IMR-90 (cell line): ENCODE measurements at regions not wholly inside any gene's neighbourhood (a gene's known extent, or its start where the extent isn't known, plus 50 kb on each side); places are given as distances from the start of the nearest gene placed in this dataset.
"Not testable (repeated sequence)": the region's sequence is repeated elsewhere in the genome, so short reads cannot be mapped to it uniquely, and the experiment has no call there.

Experiments used
- ATAC-seq: fragments of 200-7000 bp; cut with Tn5 transposase; 2 replicates; pipeline ENCODE4 v1.9.1; 2020; ENCODE audit warnings: low read depth, mild to moderate bottlenecking, moderate library complexity
- BruUV-seq: library from RNA; stranded (reverse); fragments of 400-500 nt; replicated peaks from 2 replicates; lab custom pipeline; 2021; lab: Mats Ljungman, UMichigan
- CTCF ChIA-PET: fragments of 300-600 bp; formaldehyde crosslinking; extraction: SDS; loops from one replicate; lab custom pipeline; 2021; ENCODE audit warnings: antibody characterized with exemption; lab: Yijun Ruan, JAX
- POLR2A ChIA-PET: fragments of 300-600 bp; sonication (Branson Sonifier 250); formaldehyde crosslinking; loops from one replicate; lab custom pipeline; 2022; ENCODE audit warnings: antibody characterized with exemption; ENCODE audit not compliant: unreplicated experiment; lab: Charles Lee
- DNase-seq: peaks from one replicate; pipeline ENCODE4 v3.0.0; 2013
- H2AFZ ChIP-seq: replicated peaks from 2 replicates; pipeline ENCODE3; 2013; ENCODE audit warnings: low read length, mild to moderate bottlenecking; ENCODE audit not compliant: poor library complexity
- H2AK5ac ChIP-seq: 2 replicates; pipeline ENCODE4 v1.6.1; 2013; ENCODE audit warnings: low read depth, low read length, inconsistent platforms
- H2AK9ac ChIP-seq: replicated peaks from 2 replicates; pipeline ENCODE3; 2013; ENCODE audit warnings: mild to moderate bottlenecking, low read depth, low read length, moderate library complexity; ENCODE audit not compliant: poor library complexity
- H2BK120ac ChIP-seq: 2 replicates; pipeline ENCODE4 v1.6.1; 2013; ENCODE audit warnings: low read depth, low read length, inconsistent platforms
- H2BK15ac ChIP-seq: 3 replicates; pipeline ENCODE4 v1.6.1; 2013; ENCODE audit warnings: low read depth, low read length, inconsistent platforms
- H2BK20ac ChIP-seq: 2 replicates; pipeline ENCODE4 v1.6.1; 2013; ENCODE audit warnings: low read depth, mild to moderate bottlenecking, inconsistent platforms, low read length, moderate library complexity
- H2BK5ac ChIP-seq: 2 replicates; pipeline ENCODE4 v1.6.1; 2013; ENCODE audit warnings: mild to moderate bottlenecking, low read depth, low read length, inconsistent platforms; ENCODE audit not compliant: poor library complexity, severe bottlenecking
- H3K14ac ChIP-seq: replicated peaks from 2 replicates; pipeline ENCODE4 v1.6.1; 2013; ENCODE audit warnings: low read depth, low read length, inconsistent platforms
- H3K18ac ChIP-seq: 2 replicates; pipeline ENCODE4 v1.6.1; 2013; ENCODE audit warnings: low read depth, low read length, control low read depth
- H3K23ac ChIP-seq: 2 replicates; pipeline ENCODE4 v1.6.1; 2013; ENCODE audit warnings: low read depth, low read length, inconsistent platforms
- H3K27ac ChIP-seq: 2 replicates; pipeline ENCODE4 v1.5.1; 2013; ENCODE audit warnings: mild to moderate bottlenecking, control low read depth, low read length; ENCODE audit not compliant: insufficient read depth
- H3K27me3 ChIP-seq: 2 replicates; pipeline ENCODE4 v1.6.1; 2013; ENCODE audit warnings: low read length; ENCODE audit not compliant: control insufficient read depth, insufficient read depth
- H3K36me3 ChIP-seq: 2 replicates; pipeline ENCODE4 v1.6.1; 2013; ENCODE audit warnings: low read length, mixed read lengths; ENCODE audit not compliant: control insufficient read depth, insufficient read depth
- H3K4ac ChIP-seq: 2 replicates; pipeline ENCODE4 v1.6.1; 2013; ENCODE audit warnings: low read depth, low read length, inconsistent platforms
- H3K4me1 ChIP-seq: 2 replicates; pipeline ENCODE4 v1.6.1; 2013; ENCODE audit warnings: low read length, mixed read lengths; ENCODE audit not compliant: control insufficient read depth, insufficient read depth
- H3K4me2 ChIP-seq: 2 replicates; pipeline ENCODE4 v1.6.1; 2013; ENCODE audit warnings: low read depth, mild to moderate bottlenecking, control low read depth, low read length, moderate library complexity
- H3K4me3 ChIP-seq: 2 replicates; pipeline ENCODE4 v1.5.1; 2013; ENCODE audit warnings: low read depth, mild to moderate bottlenecking, control low read depth, low read length, moderate library complexity; ENCODE audit not compliant: insufficient read depth
- H3K56ac ChIP-seq: 2 replicates; pipeline ENCODE4 v1.6.1; 2013; ENCODE audit warnings: low read length, inconsistent platforms; ENCODE audit not compliant: insufficient read depth; ENCODE audit errors: extremely low read depth
- H3K79me1 ChIP-seq, 2 experiments: 2 replicates each; pipeline ENCODE4 v1.6.1; 2013; ENCODE audit warnings: low read length in 2 of 2, inconsistent platforms in 1 of 2, low read depth in 1 of 2
- H3K9ac ChIP-seq: 2 replicates; pipeline ENCODE4 v1.6.1; 2013; ENCODE audit warnings: low read depth, low read length, control low read depth
- H3K9me1 ChIP-seq: 2 replicates; pipeline ENCODE4 v1.6.1; 2013; ENCODE audit warnings: low read length, inconsistent platforms; ENCODE audit not compliant: insufficient read depth
- H3K9me3 ChIP-seq: 2 replicates; pipeline ENCODE4 v1.6.1; 2013; ENCODE audit warnings: low read length; ENCODE audit not compliant: control insufficient read depth, insufficient read depth
- H4K20me1 ChIP-seq: 2 replicates; pipeline ENCODE4 v1.6.1; 2013; ENCODE audit warnings: low read length, inconsistent platforms; ENCODE audit not compliant: insufficient read depth
- H4K5ac ChIP-seq: 2 replicates; pipeline ENCODE4 v1.6.1; 2013; ENCODE audit warnings: mild to moderate bottlenecking, low read depth, low read length, control low read depth
- H4K8ac ChIP-seq, 2 experiments: 2 replicates each; pipeline ENCODE4 v1.6.1; 2013; ENCODE audit warnings: low read depth in 2 of 2, low read length in 2 of 2, control low read depth in 1 of 2, inconsistent platforms in 1 of 2
- H4K91ac ChIP-seq: 2 replicates; pipeline ENCODE4 v1.6.1; 2013; ENCODE audit warnings: low read depth, low read length, inconsistent platforms; ENCODE audit not compliant: insufficient read depth
- MAFK ChIP-seq: IDR thresholded peaks from 2 replicates; pipeline ENCODE4 v1.6.1; 2012; ENCODE audit warnings: low read depth, low read length, improper control_type of control experiment
- POLR2A ChIP-seq: IDR thresholded peaks from 2 replicates; pipeline ENCODE4 v1.6.1; 2012; ENCODE audit warnings: mild to moderate bottlenecking, low read depth, low read length
- RCOR1 ChIP-seq: IDR thresholded peaks from 2 replicates; pipeline ENCODE4 v1.6.1; 2012; ENCODE audit warnings: mild to moderate bottlenecking, low read length, improper control_type of control experiment; ENCODE audit not compliant: insufficient replicate concordance
- WGBS, 2 experiments: methylation state at CpG; one replicate each; pipeline versions ENCODE4 v1.1.5 to v1.1.7; 2013; ENCODE audit warnings: missing lambda C conversion rate in 2 of 2; ENCODE audit not compliant: insufficient read length in 1 of 2; ENCODE audit errors: extremely low coverage in 2 of 2; 5-methylcytosine and 5-hydroxymethylcytosine counted together
- dilution Hi-C: fragments of 300-500 bp; cut with HindIII; formaldehyde crosslinking; loops from one replicate; pipeline ENCODE4 v1.14.3; 2018; ENCODE audit warnings: low sequenced_read_pairs; ENCODE audit not compliant: unreplicated experiment
- in situ Hi-C: fragments of 300-500 bp; cut with MboI; formaldehyde crosslinking; loops from 3 replicates; pipeline ENCODE4 v1.14.3; 2019; ENCODE audit warnings: low sequenced_read_pairs, inconsistent platforms, mixed read lengths
- intact Hi-C: fragments of 100-400 bp; cut with micrococcal nuclease; formaldehyde crosslinking; loops from 2 replicates; pipeline ENCODE4 v1.10.0; 2022
- TF ChIP-seq, protein P1 (sequence below): conservative IDR thresholded peaks from 2 replicates; pipeline ENCODE4 v1.5.1; 2012; ENCODE audit warnings: mild to moderate bottlenecking, low read depth, low read length, improper control_type of control experiment

DNA sequence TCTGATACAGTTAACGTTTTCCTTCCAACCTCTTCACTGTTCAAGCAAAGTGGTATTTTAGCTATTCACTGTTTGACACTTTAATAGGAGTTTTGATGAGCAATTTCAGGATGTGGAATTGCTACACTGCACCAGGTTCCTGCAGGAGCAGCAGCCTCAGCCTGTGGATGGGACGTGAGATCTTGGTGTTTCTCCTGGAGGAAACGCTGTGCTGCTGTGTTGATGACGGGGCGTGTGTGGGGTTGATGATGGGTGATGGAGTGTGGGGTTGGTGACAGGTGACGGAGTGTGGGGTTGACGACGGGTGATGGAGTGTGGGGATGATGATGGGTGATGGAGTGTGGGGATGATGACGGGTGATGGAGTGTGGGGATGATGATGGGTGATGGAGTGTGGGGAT lies 98.9 kb downstream of the RTP5 start:
- Histone ChIP-seq H2BK5ac (no peak overlapping the region), H3K56ac (no peak overlapping the region), H4K5ac (no peak overlapping the region), H3K14ac (no peak overlapping the region), H4K20me1 (peaks cover 4% of the 10 kb centered on the region; the same call in 1 of the 2 replicates), H3K36me3 (no peaks in the 10 kb centered on the region), H3K4me2 (no peak overlapping the region), H3K23ac (no peak overlapping the region), H4K8ac (no peak overlapping the region), H2AFZ (no peak overlapping the region), H3K4me1 (peaks cover 7% of the 10 kb centered on the region), H2AK9ac (no peak overlapping the region), H4K91ac (no peak overlapping the region), H3K18ac (no peak overlapping the region), H3K4ac (no peak overlapping the region), H3K79me1 (no peaks in the 10 kb centered on the region), H3K27me3 (0 out of 2 replicates have a peak, but pooled peaks cover 2% of the 10 kb centered on the region), H2BK20ac (no peak overlapping the region), H3K9me3 (no peaks in the 10 kb centered on the region), H3K27ac (no peak overlapping the region), H2BK15ac (no peak overlapping the region), H2AK5ac (no peak overlapping the region), H2BK120ac (no peak overlapping the region), H3K9ac (no peak overlapping the region), H3K9me1 (no peaks in the 10 kb centered on the region), H3K4me3 (no peak overlapping the region)
- in situ Hi-C loops (no loop called here), intact Hi-C loops (no loop called here), dilution Hi-C loops (no loop called here)
- no TSS peak for BruUV-seq
- TF ChIP-seq POLR2A (no peak), MAFK (no peak), RCOR1 (no peak)
- TF ChIP-seq, protein P1, sequence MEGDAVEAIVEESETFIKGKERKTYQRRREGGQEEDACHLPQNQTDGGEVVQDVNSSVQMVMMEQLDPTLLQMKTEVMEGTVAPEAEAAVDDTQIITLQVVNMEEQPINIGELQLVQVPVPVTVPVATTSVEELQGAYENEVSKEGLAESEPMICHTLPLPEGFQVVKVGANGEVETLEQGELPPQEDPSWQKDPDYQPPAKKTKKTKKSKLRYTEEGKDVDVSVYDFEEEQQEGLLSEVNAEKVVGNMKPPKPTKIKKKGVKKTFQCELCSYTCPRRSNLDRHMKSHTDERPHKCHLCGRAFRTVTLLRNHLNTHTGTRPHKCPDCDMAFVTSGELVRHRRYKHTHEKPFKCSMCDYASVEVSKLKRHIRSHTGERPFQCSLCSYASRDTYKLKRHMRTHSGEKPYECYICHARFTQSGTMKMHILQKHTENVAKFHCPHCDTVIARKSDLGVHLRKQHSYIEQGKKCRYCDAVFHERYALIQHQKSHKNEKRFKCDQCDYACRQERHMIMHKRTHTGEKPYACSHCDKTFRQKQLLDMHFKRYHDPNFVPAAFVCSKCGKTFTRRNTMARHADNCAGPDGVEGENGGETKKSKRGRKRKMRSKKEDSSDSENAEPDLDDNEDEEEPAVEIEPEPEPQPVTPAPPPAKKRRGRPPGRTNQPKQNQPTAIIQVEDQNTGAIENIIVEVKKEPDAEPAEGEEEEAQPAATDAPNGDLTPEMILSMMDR = no peak
- POLR2A ChIA-PET = no interaction called here
- DNase-seq (no peak), ATAC-seq (no peak)
- WGBS, 2 experiments = 90 to 100% methylated on average over 4 to 6 of the region's 9 CpGs
- CTCF ChIA-PET = no interaction called here

DNA sequence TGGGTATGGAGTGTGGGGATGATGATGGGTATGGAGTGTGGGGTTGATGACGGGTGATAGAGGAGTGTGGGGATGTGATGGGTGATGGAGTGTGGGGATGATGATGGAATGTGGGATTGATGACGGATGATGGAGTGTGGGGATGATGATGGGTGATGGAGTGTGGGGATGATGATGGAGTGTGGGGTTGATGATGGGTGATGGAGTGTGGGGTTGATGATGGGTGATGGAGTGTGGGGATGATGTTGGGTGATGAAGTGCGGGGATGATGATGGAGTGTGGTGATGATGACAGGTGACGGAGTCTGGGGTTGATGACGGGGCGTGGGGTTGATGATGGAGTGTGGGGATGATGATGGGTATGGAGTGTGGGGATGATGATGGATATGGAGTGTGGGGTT lies 99.7 kb downstream of the RTP5 start:
- H3K27me3 ChIP-seq, H3K4me3 ChIP-seq, H2BK15ac ChIP-seq, H3K79me1 ChIP-seq, H3K36me3 ChIP-seq, CTCF ChIA-PET, H4K91ac ChIP-seq, H3K23ac ChIP-seq, H3K14ac ChIP-seq, H4K8ac ChIP-seq, H3K9me3 ChIP-seq, H3K27ac ChIP-seq, H2AK5ac ChIP-seq, H2BK120ac ChIP-seq, dilution Hi-C loops, H3K4ac ChIP-seq, in situ Hi-C loops, POLR2A ChIA-PET, DNase-seq, H2BK20ac ChIP-seq, H3K9ac ChIP-seq, H3K18ac ChIP-seq, intact Hi-C loops, ATAC-seq, H2BK5ac ChIP-seq, H3K56ac ChIP-seq, H3K9me1 ChIP-seq, H3K4me1 ChIP-seq, H2AK9ac ChIP-seq, H3K4me2 ChIP-seq, H4K5ac ChIP-seq, H2AFZ ChIP-seq, BruUV-seq, H4K20me1 ChIP-seq: not testable (repeated sequence)
- WGBS, 2 experiments = 90 to 100% methylated on average over 6 of the region's 6 CpGs
